ENCODE measurements at regions not wholly inside any gene's neighbourhood (a gene's known extent, or its start where the extent isn't known, plus 50 kb on each side); places are given as distances from the start of the nearest gene placed in this dataset.
"Not testable (repeated sequence)": the region's sequence is repeated elsewhere in the genome, so short reads cannot be mapped to it uniquely, and the experiment has no call there.

GRCh38 chr7:26078437-26079336 lies 73.3 kb upstream of the NFE2L3 start:
- H3K9me3 Mint-ChIP-seq, result no peaks in the 10 kb centered on the region
- H3K27ac Mint-ChIP-seq, result no peak overlapping the region
- H3K4me1 Mint-ChIP-seq (ENCODE audit: low read depth), result peaks cover 5% of the 10 kb centered on the region
- no peak overlapping the region for H3K4me3 Mint-ChIP-seq (ENCODE audit: low read depth)
- H3K27me3 Mint-ChIP-seq (ENCODE audit: low read depth), result peaks cover 57% of the 10 kb centered on the region
- DNase-seq (ENCODE audit: low spot score), result peak; percentile 71
- intact Hi-C loops (cut with micrococcal nuclease), result loop anchor here (2.0 kb wide), 1 partner anchor 206 kb away; no protein-coding TSS in a partner anchor
- H3K36me3 Mint-ChIP-seq (ENCODE audit: low read depth), result no peaks in the 10 kb centered on the region

GRCh38 chr7:26081638-26082037 lies 70.4 kb upstream of the NFE2L3 start:
- Mint-ChIP-seq H3K4me3 (ENCODE audit: low read depth) (no peak overlapping the region), H3K27me3 (ENCODE audit: low read depth) (peaks cover 54% of the 10 kb centered on the region), H3K4me1 (ENCODE audit: low read depth) (peaks cover 5% of the 10 kb centered on the region), H3K9me3 (no peaks in the 10 kb centered on the region), H3K36me3 (ENCODE audit: low read depth) (no peaks in the 10 kb centered on the region), H3K27ac (no peak overlapping the region)
- intact Hi-C loops (cut with micrococcal nuclease), result no loop called here
- no peak for DNase-seq (ENCODE audit: low spot score)

GRCh38 chr7:26083113-26083512 lies 68.9 kb upstream of the NFE2L3 start:
- DNase-seq (ENCODE audit: low spot score), result no peak
- intact Hi-C loops (cut with micrococcal nuclease), result no loop called here
- no peak overlapping the region for H3K4me3 Mint-ChIP-seq (ENCODE audit: low read depth)
- peaks cover 47% of the 10 kb centered on the region for H3K27me3 Mint-ChIP-seq (ENCODE audit: low read depth)
- H3K27ac Mint-ChIP-seq, result no peak overlapping the region
- peaks cover 5% of the 10 kb centered on the region for H3K4me1 Mint-ChIP-seq (ENCODE audit: low read depth)
- no peaks in the 10 kb centered on the region for H3K36me3 Mint-ChIP-seq (ENCODE audit: low read depth)
- no peaks in the 10 kb centered on the region for H3K9me3 Mint-ChIP-seq

- Mint-ChIP-seq H3K4me1 (ENCODE audit: low read depth) (peaks cover under 1% of the 10 kb centered on the region), H3K9me3 (no peaks in the 10 kb centered on the region), H3K27ac (no peak overlapping the region), H3K36me3 (ENCODE audit: low read depth) (no peaks in the 10 kb centered on the region), H3K4me3 (ENCODE audit: low read depth) (no peak overlapping the region), H3K27me3 (ENCODE audit: low read depth) (peaks cover 35% of the 10 kb centered on the region)
- no peak for DNase-seq (ENCODE audit: low spot score)
- intact Hi-C loops (cut with micrococcal nuclease), result no loop called here
These were observed 67.6 kb upstream of the NFE2L3 start for GRCh38 chr7:26084418-26084817.

DNA sequence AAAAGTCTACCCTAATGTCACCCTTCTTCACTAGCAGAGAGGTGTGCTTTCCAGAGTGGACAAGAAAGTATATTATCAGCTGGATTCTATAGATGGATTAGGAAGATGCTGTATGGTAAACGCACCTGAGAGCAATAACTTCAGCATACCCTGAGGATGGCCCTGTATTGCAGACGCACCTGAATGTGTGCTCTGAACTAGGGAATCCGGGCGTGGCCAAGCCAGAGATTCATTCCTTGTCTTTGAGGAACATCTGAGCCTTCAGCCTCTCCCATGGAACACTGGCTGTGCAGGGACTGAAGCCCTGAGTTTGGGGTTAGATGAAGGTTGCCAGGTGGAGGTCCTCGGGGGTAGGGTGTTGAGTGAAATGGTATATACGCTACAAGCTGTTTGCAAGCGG lies 66.2 kb upstream of the NFE2L3 start:
- Mint-ChIP-seq H3K4me1 (ENCODE audit: low read depth) (peaks cover 8% of the 10 kb centered on the region), H3K27ac (no peak overlapping the region), H3K36me3 (ENCODE audit: low read depth) (no peaks in the 10 kb centered on the region), H3K4me3 (ENCODE audit: low read depth) (no peak overlapping the region), H3K27me3 (ENCODE audit: low read depth) (peaks cover 24% of the 10 kb centered on the region), H3K9me3 (no peaks in the 10 kb centered on the region)
- DNase-seq (ENCODE audit: low spot score), result no peak
- intact Hi-C loops (cut with micrococcal nuclease), result no loop called here

- no peaks in the 10 kb centered on the region for H3K36me3 Mint-ChIP-seq (ENCODE audit: low read depth)
- no peaks in the 10 kb centered on the region for H3K9me3 Mint-ChIP-seq
- H3K4me3 Mint-ChIP-seq (ENCODE audit: low read depth), result no peak overlapping the region
- no peak overlapping the region for H3K27ac Mint-ChIP-seq
- H3K27me3 Mint-ChIP-seq (ENCODE audit: low read depth), result peaks cover 16% of the 10 kb centered on the region
- intact Hi-C loops (cut with micrococcal nuclease), result no loop called here
- peaks cover 18% of the 10 kb centered on the region for H3K4me1 Mint-ChIP-seq (ENCODE audit: low read depth)
- DNase-seq (ENCODE audit: low spot score), result no peak
These were observed 64.5 kb upstream of the NFE2L3 start for GRCh38 chr7:26087321-26088091.

- H3K27me3 Mint-ChIP-seq (ENCODE audit: low read depth); H3K9me3 Mint-ChIP-seq; DNase-seq (ENCODE audit: low spot score); H3K36me3 Mint-ChIP-seq (ENCODE audit: low read depth); intact Hi-C loops (cut with micrococcal nuclease); H3K4me3 Mint-ChIP-seq (ENCODE audit: low read depth); H3K27ac Mint-ChIP-seq: not testable (repeated sequence)
- peaks cover 18% of the 10 kb centered on the region for H3K4me1 Mint-ChIP-seq (ENCODE audit: low read depth)
These were observed 62.5 kb upstream of the NFE2L3 start for GRCh38 chr7:26089469-26089868.

- Mint-ChIP-seq H3K4me3 (ENCODE audit: low read depth) (peak overlapping the region; percentile 3), H3K36me3 (ENCODE audit: low read depth) (no peaks in the 10 kb centered on the region), H3K9me3 (no peaks in the 10 kb centered on the region), H3K27me3 (ENCODE audit: low read depth) (peaks cover 2% of the 10 kb centered on the region), H3K27ac (no peak overlapping the region), H3K4me1 (ENCODE audit: low read depth) (peaks cover 19% of the 10 kb centered on the region)
- intact Hi-C loops (cut with micrococcal nuclease), result loop anchor here (2.0 to 5.0 kb wide), 3 partner anchors 108 to 274 kb away; partner anchors contain the start of gene SNX10
- DNase-seq (ENCODE audit: low spot score), result no peak
These were observed 61.0 kb upstream of the NFE2L3 start for GRCh38 chr7:26090927-26091519.

DNA sequence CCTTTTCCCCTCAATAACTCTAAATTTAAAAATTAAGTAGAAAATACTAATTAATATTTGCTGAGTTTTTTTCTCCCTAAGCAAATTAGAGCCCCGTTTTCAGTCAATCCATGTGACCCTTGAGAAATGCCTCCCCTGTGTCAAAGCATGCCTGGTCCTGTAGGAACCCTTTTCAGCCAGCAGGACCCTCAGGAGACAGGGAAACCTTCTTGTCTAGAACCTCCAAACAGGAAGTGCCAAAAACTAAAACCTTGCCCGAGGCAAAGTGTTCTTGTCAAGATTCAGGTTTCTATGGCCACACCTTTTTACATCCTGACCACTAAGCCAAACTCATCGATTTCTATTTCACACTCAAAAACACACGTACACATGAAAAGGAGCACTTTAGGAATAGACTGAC lies 60.1 kb upstream of the NFE2L3 start:
- peaks cover 2% of the 10 kb centered on the region for H3K27me3 Mint-ChIP-seq (ENCODE audit: low read depth)
- DNase-seq (ENCODE audit: low spot score), result no peak
- peaks cover 21% of the 10 kb centered on the region for H3K4me1 Mint-ChIP-seq (ENCODE audit: low read depth)
- intact Hi-C loops (cut with micrococcal nuclease), result loop anchor here (2.0 to 5.0 kb wide), 3 partner anchors 107 to 273 kb away; partner anchors contain the start of gene SNX10
- no peak overlapping the region for H3K27ac Mint-ChIP-seq
- no peak overlapping the region for H3K4me3 Mint-ChIP-seq (ENCODE audit: low read depth)
- no peaks in the 10 kb centered on the region for H3K36me3 Mint-ChIP-seq (ENCODE audit: low read depth)
- no peaks in the 10 kb centered on the region for H3K9me3 Mint-ChIP-seq

GRCh38 chr7:26093023-26093422 lies 59.0 kb upstream of the NFE2L3 start:
- Mint-ChIP-seq H3K27me3 (ENCODE audit: low read depth) (no peaks in the 10 kb centered on the region), H3K9me3 (no peaks in the 10 kb centered on the region), H3K4me1 (ENCODE audit: low read depth) (peaks cover 30% of the 10 kb centered on the region), H3K4me3 (ENCODE audit: low read depth) (no peak overlapping the region), H3K36me3 (ENCODE audit: low read depth) (no peaks in the 10 kb centered on the region), H3K27ac (no peak overlapping the region)
- intact Hi-C loops (cut with micrococcal nuclease), result loop anchor here (5.0 kb wide), 1 partner anchor 199 kb away; the partner anchor contains the start of gene SNX10
- DNase-seq (ENCODE audit: low spot score), result no peak

DNA sequence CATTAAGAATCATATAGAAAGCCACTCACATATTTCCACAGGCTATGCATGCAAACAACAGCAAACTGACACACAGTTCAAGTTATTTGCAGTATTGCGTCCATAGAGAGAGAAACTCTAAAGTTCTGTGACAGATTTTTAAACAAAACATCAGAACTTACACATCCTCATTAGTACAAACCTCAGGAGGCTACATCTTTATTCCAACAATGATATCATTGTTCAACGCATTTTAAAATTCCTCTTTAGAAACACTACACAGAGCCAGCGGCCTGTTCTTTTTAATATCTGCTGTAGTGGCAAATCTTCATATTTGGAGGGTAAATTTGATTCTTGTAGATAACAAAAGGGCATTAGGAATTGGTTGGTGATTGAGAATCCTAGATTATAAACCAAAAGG lies 55.9 kb upstream of the NFE2L3 start:
- no peak for DNase-seq (ENCODE audit: low spot score)
- no peak overlapping the region for H3K4me3 Mint-ChIP-seq (ENCODE audit: low read depth)
- H3K27ac Mint-ChIP-seq, result no peak overlapping the region
- no peaks in the 10 kb centered on the region for H3K36me3 Mint-ChIP-seq (ENCODE audit: low read depth)
- peaks cover 31% of the 10 kb centered on the region for H3K4me1 Mint-ChIP-seq (ENCODE audit: low read depth)
- intact Hi-C loops (cut with micrococcal nuclease), result loop anchor here (2.0 kb wide), 1 partner anchor 61 kb away; no protein-coding TSS in a partner anchor
- H3K27me3 Mint-ChIP-seq (ENCODE audit: low read depth), result no peaks in the 10 kb centered on the region
- H3K9me3 Mint-ChIP-seq, result no peaks in the 10 kb centered on the region

DNA sequence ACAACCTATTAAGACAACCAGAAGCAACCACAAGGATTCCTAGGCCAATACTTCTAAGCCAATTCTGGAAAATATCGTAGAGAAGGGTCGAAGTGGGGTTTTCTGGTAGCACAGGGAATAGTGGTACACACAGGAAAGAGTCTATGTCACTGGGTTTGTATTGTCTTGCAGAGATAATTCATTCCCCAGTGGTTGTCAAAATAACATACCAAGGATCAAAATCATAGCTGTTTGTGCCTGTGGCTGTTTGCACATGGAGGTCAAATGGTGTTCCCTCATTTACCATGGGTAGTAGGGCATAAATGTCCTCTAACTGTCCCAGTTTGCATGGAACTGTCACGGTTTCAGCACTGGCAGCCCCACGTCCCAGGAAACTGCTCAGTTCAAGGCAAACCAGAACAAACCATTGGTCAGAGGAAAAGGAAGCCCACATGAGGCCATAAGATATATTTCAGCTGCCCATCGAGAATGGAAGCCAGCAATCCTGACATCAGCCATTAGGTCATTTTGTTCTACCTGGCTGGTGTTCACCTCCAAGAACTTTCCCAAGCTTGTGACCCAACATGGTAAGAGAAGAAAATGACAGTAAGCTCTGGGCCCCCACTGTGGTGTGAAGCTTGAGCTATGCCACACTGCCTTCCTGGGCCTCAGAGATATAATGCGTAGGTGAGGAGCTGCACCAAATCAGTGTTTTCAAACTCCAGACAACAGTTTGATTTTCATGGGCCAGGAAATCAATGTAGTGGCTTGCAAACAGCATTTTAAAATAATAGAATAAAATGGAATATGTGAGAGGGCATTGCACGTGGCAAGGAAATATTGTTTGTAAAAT lies 53.9 kb upstream of the NFE2L3 start:
- no peaks in the 10 kb centered on the region for H3K27me3 Mint-ChIP-seq (ENCODE audit: low read depth)
- H3K9me3 Mint-ChIP-seq, result no peaks in the 10 kb centered on the region
- peak overlapping the region; percentile 13 for H3K4me3 Mint-ChIP-seq (ENCODE audit: low read depth)
- H3K27ac Mint-ChIP-seq, result peak overlapping the region; percentile 68
- no peak for DNase-seq (ENCODE audit: low spot score)
- H3K4me1 Mint-ChIP-seq (ENCODE audit: low read depth), result peaks cover 36% of the 10 kb centered on the region
- intact Hi-C loops (cut with micrococcal nuclease), result loop anchor here (2.0 kb wide), 1 partner anchor 59 kb away; no protein-coding TSS in a partner anchor
- H3K36me3 Mint-ChIP-seq (ENCODE audit: low read depth), result no peaks in the 10 kb centered on the region

Measured in activated T-helper 2 cell treated with anti-CD3 and anti-CD28 coated beads, Interferon-gamma antibody, Interleukin-2, Interleukin-4, amounts not matched to agents 10 μg/mL and 5 μg/mL and 100 μg/mL, durations not matched to agents 14 hours and 24 hours and 36 hours (primary cell).